ENCODE measurements at regions not wholly inside any gene's neighbourhood (a gene's known extent, or its start where the extent isn't known, plus 50 kb on each side); places are given as distances from the start of the nearest gene placed in this dataset.

- ChIA-PET POLR2A (no interaction called here), CTCF (no interaction called here)
- H3K27ac ChIP-seq (ENCODE audit: low read length) = no peak overlapping the region
- BruUV-seq (replicated peaks) = no TSS peak
- intact Hi-C loops (cut with micrococcal nuclease; ENCODE audit: unreplicated experiment) = no loop called here
- no peaks in the 10 kb centered on the region for H3K36me3 ChIP-seq (ENCODE audit: control insufficient read depth, insufficient read depth, low read length)
- ATAC-seq (no peak), DNase-seq (ENCODE audit: low read depth, low spot score) (no peak)
- no peaks in the 10 kb centered on the region for H3K9me3 ChIP-seq (ENCODE audit: control insufficient read depth, insufficient read depth, low read depth, low read length)
- no peak overlapping the region for H3K4me3 ChIP-seq (ENCODE audit: low read depth in 2 of 2, low read length in 2 of 2)
- no peaks in the 10 kb centered on the region for H3K4me1 ChIP-seq (ENCODE audit: control insufficient read depth, insufficient read depth, low read length)
- TF ChIP-seq, protein P1, sequence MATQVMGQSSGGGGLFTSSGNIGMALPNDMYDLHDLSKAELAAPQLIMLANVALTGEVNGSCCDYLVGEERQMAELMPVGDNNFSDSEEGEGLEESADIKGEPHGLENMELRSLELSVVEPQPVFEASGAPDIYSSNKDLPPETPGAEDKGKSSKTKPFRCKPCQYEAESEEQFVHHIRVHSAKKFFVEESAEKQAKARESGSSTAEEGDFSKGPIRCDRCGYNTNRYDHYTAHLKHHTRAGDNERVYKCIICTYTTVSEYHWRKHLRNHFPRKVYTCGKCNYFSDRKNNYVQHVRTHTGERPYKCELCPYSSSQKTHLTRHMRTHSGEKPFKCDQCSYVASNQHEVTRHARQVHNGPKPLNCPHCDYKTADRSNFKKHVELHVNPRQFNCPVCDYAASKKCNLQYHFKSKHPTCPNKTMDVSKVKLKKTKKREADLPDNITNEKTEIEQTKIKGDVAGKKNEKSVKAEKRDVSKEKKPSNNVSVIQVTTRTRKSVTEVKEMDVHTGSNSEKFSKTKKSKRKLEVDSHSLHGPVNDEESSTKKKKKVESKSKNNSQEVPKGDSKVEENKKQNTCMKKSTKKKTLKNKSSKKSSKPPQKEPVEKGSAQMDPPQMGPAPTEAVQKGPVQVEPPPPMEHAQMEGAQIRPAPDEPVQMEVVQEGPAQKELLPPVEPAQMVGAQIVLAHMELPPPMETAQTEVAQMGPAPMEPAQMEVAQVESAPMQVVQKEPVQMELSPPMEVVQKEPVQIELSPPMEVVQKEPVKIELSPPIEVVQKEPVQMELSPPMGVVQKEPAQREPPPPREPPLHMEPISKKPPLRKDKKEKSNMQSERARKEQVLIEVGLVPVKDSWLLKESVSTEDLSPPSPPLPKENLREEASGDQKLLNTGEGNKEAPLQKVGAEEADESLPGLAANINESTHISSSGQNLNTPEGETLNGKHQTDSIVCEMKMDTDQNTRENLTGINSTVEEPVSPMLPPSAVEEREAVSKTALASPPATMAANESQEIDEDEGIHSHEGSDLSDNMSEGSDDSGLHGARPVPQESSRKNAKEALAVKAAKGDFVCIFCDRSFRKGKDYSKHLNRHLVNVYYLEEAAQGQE (IDR thresholded peaks at IDR 0.05; ENCODE audit: insufficient read depth in 1 of 2, low read depth in 2 of 2, low read length in 1 of 2) = no peak
- TF ChIP-seq, protein P2, sequence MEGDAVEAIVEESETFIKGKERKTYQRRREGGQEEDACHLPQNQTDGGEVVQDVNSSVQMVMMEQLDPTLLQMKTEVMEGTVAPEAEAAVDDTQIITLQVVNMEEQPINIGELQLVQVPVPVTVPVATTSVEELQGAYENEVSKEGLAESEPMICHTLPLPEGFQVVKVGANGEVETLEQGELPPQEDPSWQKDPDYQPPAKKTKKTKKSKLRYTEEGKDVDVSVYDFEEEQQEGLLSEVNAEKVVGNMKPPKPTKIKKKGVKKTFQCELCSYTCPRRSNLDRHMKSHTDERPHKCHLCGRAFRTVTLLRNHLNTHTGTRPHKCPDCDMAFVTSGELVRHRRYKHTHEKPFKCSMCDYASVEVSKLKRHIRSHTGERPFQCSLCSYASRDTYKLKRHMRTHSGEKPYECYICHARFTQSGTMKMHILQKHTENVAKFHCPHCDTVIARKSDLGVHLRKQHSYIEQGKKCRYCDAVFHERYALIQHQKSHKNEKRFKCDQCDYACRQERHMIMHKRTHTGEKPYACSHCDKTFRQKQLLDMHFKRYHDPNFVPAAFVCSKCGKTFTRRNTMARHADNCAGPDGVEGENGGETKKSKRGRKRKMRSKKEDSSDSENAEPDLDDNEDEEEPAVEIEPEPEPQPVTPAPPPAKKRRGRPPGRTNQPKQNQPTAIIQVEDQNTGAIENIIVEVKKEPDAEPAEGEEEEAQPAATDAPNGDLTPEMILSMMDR (IDR thresholded peaks at IDR 0.05) = no peak
- no peak for TF ChIP-seq TCF7L2 (IDR thresholded peaks at IDR 0.05; ENCODE audit: low read depth, low read length)
- no peak for TF ChIP-seq POLR2AphosphoS5 (IDR thresholded peaks at IDR 0.05; ENCODE audit: low read depth, low read length)
- no peak for TF ChIP-seq SIN3A (IDR thresholded peaks at IDR 0.05; ENCODE audit: borderline replicate concordance, insufficient read depth, low read depth, low read length)
- H3K27me3 ChIP-seq (ENCODE audit: control insufficient read depth, insufficient read depth, low read length) = no peaks in the 10 kb centered on the region; the same call in 1 of the 2 replicates
- in situ Hi-C loops (cut with HindIII; ENCODE audit: low pct_unique_long_range_greater_than_20kb, low sequenced_read_pairs) = no loop called here
Observed at GRCh38 chr3:10672422-10672821, 143.6 kb upstream of the SLC6A11 start.

DNA sequence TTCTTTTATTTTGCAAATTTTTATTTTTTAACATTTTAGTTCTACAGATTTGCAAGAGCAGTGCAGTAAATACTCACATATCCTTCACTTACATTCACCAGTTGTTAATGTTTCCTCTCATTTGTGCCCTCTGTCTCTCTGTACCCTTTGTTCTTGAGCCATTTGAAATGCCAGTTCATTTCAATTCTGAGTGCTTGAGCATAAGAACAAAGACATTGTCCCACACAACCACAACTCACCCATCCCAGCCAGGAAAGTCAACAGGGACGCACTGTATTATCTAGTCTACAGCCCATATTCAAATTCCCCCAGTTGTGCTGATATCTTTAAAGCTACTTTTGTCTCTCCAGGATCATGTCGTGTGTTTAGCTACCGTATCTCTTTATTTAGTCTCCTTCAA lies 141.4 kb upstream of the SLC6A11 start:
- POLR2A ChIA-PET = no interaction called here
- Histone ChIP-seq H3K27me3 (ENCODE audit: control insufficient read depth, insufficient read depth, low read length) (peaks cover 2% of the 10 kb centered on the region; the same call in 1 of the 2 replicates), H3K4me3 (ENCODE audit: low read depth in 2 of 2, low read length in 2 of 2) (no peak overlapping the region), H3K36me3 (ENCODE audit: control insufficient read depth, insufficient read depth, low read length) (no peaks in the 10 kb centered on the region), H3K4me1 (ENCODE audit: control insufficient read depth, insufficient read depth, low read length) (no peaks in the 10 kb centered on the region), H3K9me3 (ENCODE audit: control insufficient read depth, insufficient read depth, low read depth, low read length) (no peaks in the 10 kb centered on the region), H3K27ac (ENCODE audit: low read length) (no peak overlapping the region)
- no peak for DNase-seq (ENCODE audit: low read depth, low spot score)
- CTCF ChIA-PET = no interaction called here
- intact Hi-C loops (cut with micrococcal nuclease; ENCODE audit: unreplicated experiment) = no loop called here
- no peak for TF ChIP-seq TCF7L2 (IDR thresholded peaks at IDR 0.05; ENCODE audit: low read depth, low read length)
- TF ChIP-seq SIN3A (IDR thresholded peaks at IDR 0.05; ENCODE audit: borderline replicate concordance, insufficient read depth, low read depth, low read length) = no peak
- TF ChIP-seq, protein P2 (IDR thresholded peaks at IDR 0.05) = no peak
- TF ChIP-seq, protein P1 (IDR thresholded peaks at IDR 0.05; ENCODE audit: insufficient read depth in 1 of 2, low read depth in 2 of 2, low read length in 1 of 2) = no peak
- TF ChIP-seq POLR2AphosphoS5 (IDR thresholded peaks at IDR 0.05; ENCODE audit: low read depth, low read length) = no peak
- no peak for ATAC-seq
- no TSS peak for BruUV-seq (replicated peaks)
- in situ Hi-C loops (cut with HindIII; ENCODE audit: low pct_unique_long_range_greater_than_20kb, low sequenced_read_pairs) = no loop called here
